ENCODE measurements at regions not wholly inside any gene's neighbourhood (a gene's known extent, or its start where the extent isn't known, plus 50 kb on each side); places are given as distances from the start of the nearest gene placed in this dataset.

GRCh38 chr1:238485057-238485911 lies 594.6 kb upstream of the ZP4 start:
- H3K27me3 ChIP-seq (replicated peaks; ENCODE audit: control insufficient read depth, insufficient read depth, low read length): no peaks in the 10 kb centered on the region
- H3K4me1 ChIP-seq (ENCODE audit: control insufficient read depth, insufficient read depth, low read length): peaks cover 2% of the 10 kb centered on the region
- DNase-seq (ENCODE audit: low read depth): peak; percentile 51
- H3K4me3 ChIP-seq (ENCODE audit: low read length): peak overlapping the region; percentile 74
- H3K9me3 ChIP-seq (ENCODE audit: control insufficient read depth, low read length): no peaks in the 10 kb centered on the region
- no peaks in the 10 kb centered on the region for H3K36me3 ChIP-seq (ENCODE audit: control insufficient read depth, insufficient read depth, low read length, severe bottlenecking)
- peak overlapping the region; percentile 72 for H3K9ac ChIP-seq (ENCODE audit: low read length)

GRCh38 chr1:238484121-238484520 lies 593.4 kb upstream of the ZP4 start:
- DNase-seq (ENCODE audit: low read depth): peak; percentile 65
- Histone ChIP-seq H3K27me3 (replicated peaks; ENCODE audit: control insufficient read depth, insufficient read depth, low read length) (no peaks in the 10 kb centered on the region), H3K36me3 (ENCODE audit: control insufficient read depth, insufficient read depth, low read length, severe bottlenecking) (no peaks in the 10 kb centered on the region), H3K4me1 (ENCODE audit: control insufficient read depth, insufficient read depth, low read length) (peaks cover 2% of the 10 kb centered on the region), H3K9ac (ENCODE audit: low read length) (no peak overlapping the region), H3K4me3 (ENCODE audit: low read length) (peak overlapping the region; percentile 74), H3K9me3 (ENCODE audit: control insufficient read depth, low read length) (no peaks in the 10 kb centered on the region)

- Histone ChIP-seq H3K9ac (ENCODE audit: low read length) (no peak overlapping the region), H3K4me3 (ENCODE audit: low read length) (no peak overlapping the region), H3K36me3 (ENCODE audit: control insufficient read depth, insufficient read depth, low read length, severe bottlenecking) (no peaks in the 10 kb centered on the region), H3K9me3 (ENCODE audit: control insufficient read depth, low read length) (no peaks in the 10 kb centered on the region), H3K27me3 (replicated peaks; ENCODE audit: control insufficient read depth, insufficient read depth, low read length) (no peaks in the 10 kb centered on the region), H3K4me1 (ENCODE audit: control insufficient read depth, insufficient read depth, low read length) (no peaks in the 10 kb centered on the region)
- DNase-seq (ENCODE audit: low read depth): no peak
These were observed 586.1 kb upstream of the ZP4 start for GRCh38 chr1:238476841-238477240.

- no peak for DNase-seq (ENCODE audit: low read depth)
- Histone ChIP-seq H3K9me3 (ENCODE audit: control insufficient read depth, low read length) (no peaks in the 10 kb centered on the region), H3K9ac (ENCODE audit: low read length) (no peak overlapping the region), H3K36me3 (ENCODE audit: control insufficient read depth, insufficient read depth, low read length, severe bottlenecking) (no peaks in the 10 kb centered on the region), H3K4me1 (ENCODE audit: control insufficient read depth, insufficient read depth, low read length) (no peaks in the 10 kb centered on the region), H3K27me3 (replicated peaks; ENCODE audit: control insufficient read depth, insufficient read depth, low read length) (no peaks in the 10 kb centered on the region), H3K4me3 (ENCODE audit: low read length) (no peak overlapping the region)
These were observed 585.0 kb upstream of the ZP4 start for GRCh38 chr1:238475712-238476111.

GRCh38 chr1:238474263-238474662 lies 583.5 kb upstream of the ZP4 start:
- no peak overlapping the region for H3K9ac ChIP-seq (ENCODE audit: low read length)

GRCh38 chr1:238469146-238469631 lies 578.5 kb upstream of the ZP4 start:
- no peaks in the 10 kb centered on the region for H3K9me3 ChIP-seq (ENCODE audit: control insufficient read depth, low read length)
- H3K4me1 ChIP-seq (ENCODE audit: control insufficient read depth, insufficient read depth, low read length): no peaks in the 10 kb centered on the region
- no peaks in the 10 kb centered on the region for H3K36me3 ChIP-seq (ENCODE audit: control insufficient read depth, insufficient read depth, low read length, severe bottlenecking)
- DNase-seq (ENCODE audit: low read depth): peak; percentile 28
- H3K9ac ChIP-seq (ENCODE audit: low read length): no peak overlapping the region
- no peaks in the 10 kb centered on the region for H3K27me3 ChIP-seq (replicated peaks; ENCODE audit: control insufficient read depth, insufficient read depth, low read length)
- peak overlapping the region; percentile 37 for H3K4me3 ChIP-seq (ENCODE audit: low read length)

More at GRCh38 chr1:238474263-238474662, 583.5 kb upstream of the ZP4 start:
- no peaks in the 10 kb centered on the region for H3K9me3 ChIP-seq (ENCODE audit: control insufficient read depth, low read length)
- H3K36me3 ChIP-seq (ENCODE audit: control insufficient read depth, insufficient read depth, low read length, severe bottlenecking): no peaks in the 10 kb centered on the region
- DNase-seq (ENCODE audit: low read depth): no peak
- no peaks in the 10 kb centered on the region for H3K4me1 ChIP-seq (ENCODE audit: control insufficient read depth, insufficient read depth, low read length)
- no peak overlapping the region for H3K4me3 ChIP-seq (ENCODE audit: low read length)
- H3K27me3 ChIP-seq (replicated peaks; ENCODE audit: control insufficient read depth, insufficient read depth, low read length): no peaks in the 10 kb centered on the region

GRCh38 chr1:238468068-238468467 lies 577.3 kb upstream of the ZP4 start:
- H3K27me3 ChIP-seq (replicated peaks; ENCODE audit: control insufficient read depth, insufficient read depth, low read length): no peaks in the 10 kb centered on the region
- H3K9me3 ChIP-seq (ENCODE audit: control insufficient read depth, low read length): no peaks in the 10 kb centered on the region
- H3K4me3 ChIP-seq (ENCODE audit: low read length): no peak overlapping the region
- no peak for DNase-seq (ENCODE audit: low read depth)
- no peak overlapping the region for H3K9ac ChIP-seq (ENCODE audit: low read length)
- H3K4me1 ChIP-seq (ENCODE audit: control insufficient read depth, insufficient read depth, low read length): no peaks in the 10 kb centered on the region
- H3K36me3 ChIP-seq (ENCODE audit: control insufficient read depth, insufficient read depth, low read length, severe bottlenecking): no peaks in the 10 kb centered on the region

GRCh38 chr1:238466459-238466858 lies 575.7 kb upstream of the ZP4 start:
- Histone ChIP-seq H3K27me3 (replicated peaks; ENCODE audit: control insufficient read depth, insufficient read depth, low read length) (no peaks in the 10 kb centered on the region), H3K36me3 (ENCODE audit: control insufficient read depth, insufficient read depth, low read length, severe bottlenecking) (no peaks in the 10 kb centered on the region), H3K4me1 (ENCODE audit: control insufficient read depth, insufficient read depth, low read length) (no peaks in the 10 kb centered on the region), H3K9me3 (ENCODE audit: control insufficient read depth, low read length) (no peaks in the 10 kb centered on the region), H3K9ac (ENCODE audit: low read length) (no peak overlapping the region), H3K4me3 (ENCODE audit: low read length) (no peak overlapping the region)
- peak; percentile 64 for DNase-seq (ENCODE audit: low read depth)

GRCh38 chr1:238465449-238465848 lies 574.7 kb upstream of the ZP4 start:
- no peak overlapping the region for H3K9ac ChIP-seq (ENCODE audit: low read length)
- H3K27me3 ChIP-seq (replicated peaks; ENCODE audit: control insufficient read depth, insufficient read depth, low read length): no peaks in the 10 kb centered on the region
- DNase-seq (ENCODE audit: low read depth): peak; percentile 66
- no peaks in the 10 kb centered on the region for H3K9me3 ChIP-seq (ENCODE audit: control insufficient read depth, low read length)
- no peaks in the 10 kb centered on the region for H3K4me1 ChIP-seq (ENCODE audit: control insufficient read depth, insufficient read depth, low read length)
- no peak overlapping the region for H3K4me3 ChIP-seq (ENCODE audit: low read length)
- H3K36me3 ChIP-seq (ENCODE audit: control insufficient read depth, insufficient read depth, low read length, severe bottlenecking): no peaks in the 10 kb centered on the region

- DNase-seq (ENCODE audit: low read depth): no peak
- no peaks in the 10 kb centered on the region for H3K27me3 ChIP-seq (replicated peaks; ENCODE audit: control insufficient read depth, insufficient read depth, low read length)
- H3K9me3 ChIP-seq (ENCODE audit: control insufficient read depth, low read length): no peaks in the 10 kb centered on the region
- no peak overlapping the region for H3K9ac ChIP-seq (ENCODE audit: low read length)
- no peaks in the 10 kb centered on the region for H3K36me3 ChIP-seq (ENCODE audit: control insufficient read depth, insufficient read depth, low read length, severe bottlenecking)
- H3K4me3 ChIP-seq (ENCODE audit: low read length): no peak overlapping the region
- no peaks in the 10 kb centered on the region for H3K4me1 ChIP-seq (ENCODE audit: control insufficient read depth, insufficient read depth, low read length)
These were observed 568.2 kb upstream of the ZP4 start for GRCh38 chr1:238458899-238459298.

GRCh38 chr1:238457610-238458009 lies 566.9 kb upstream of the ZP4 start:
- no peak overlapping the region for H3K9ac ChIP-seq (ENCODE audit: low read length)
- no peaks in the 10 kb centered on the region for H3K9me3 ChIP-seq (ENCODE audit: control insufficient read depth, low read length)
- no peaks in the 10 kb centered on the region for H3K4me1 ChIP-seq (ENCODE audit: control insufficient read depth, insufficient read depth, low read length)
- H3K27me3 ChIP-seq (replicated peaks; ENCODE audit: control insufficient read depth, insufficient read depth, low read length): no peaks in the 10 kb centered on the region
- no peak for DNase-seq (ENCODE audit: low read depth)
- H3K4me3 ChIP-seq (ENCODE audit: low read length): no peak overlapping the region
- no peaks in the 10 kb centered on the region for H3K36me3 ChIP-seq (ENCODE audit: control insufficient read depth, insufficient read depth, low read length, severe bottlenecking)

All from adipocyte (in vitro differentiated cells).